ENCODE measurements at regions not wholly inside any gene's neighbourhood (a gene's known extent, or its start where the extent isn't known, plus 50 kb on each side); places are given as distances from the start of the nearest gene placed in this dataset.

DNA sequence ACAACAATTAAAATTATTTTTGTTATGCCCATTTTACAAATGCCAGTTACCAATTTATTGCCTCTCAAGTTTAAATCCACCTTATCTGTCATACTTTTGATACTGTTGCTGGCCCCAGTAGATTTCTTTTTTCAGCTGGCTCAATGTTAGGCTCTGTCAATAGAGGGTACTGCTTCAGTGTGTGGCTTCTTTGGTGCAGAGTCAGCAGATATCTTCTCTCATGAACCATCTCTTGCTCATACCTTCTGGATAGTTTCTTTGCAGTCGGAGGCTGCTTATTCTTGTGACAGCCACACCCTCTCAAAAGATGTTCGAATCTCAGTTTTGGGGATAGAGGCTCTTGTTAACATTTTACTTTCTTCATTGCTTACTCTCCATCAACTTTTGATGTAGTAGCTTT lies 849.9 kb upstream of the SEMA6A start:
- TF ChIP-seq YY1 (IDR thresholded peaks at IDR 0.05; ENCODE audit: insufficient read depth, insufficient read length) (no peak), SUZ12 (IDR thresholded peaks at IDR 0.05; ENCODE audit: extremely low read depth, insufficient read depth, insufficient read length) (no peak)

Measured in NT2/D1 (cell line).